Small intestine (tissue), 7 donors: ENCODE measurements at regions not wholly inside any gene's neighbourhood (a gene's known extent, or its start where the extent isn't known, plus 50 kb on each side); places are given as distances from the start of the nearest gene placed in this dataset.

Experiments
- DNase-seq, 2 donors: peaks; one replicate each; pipeline versions ENCODE4 v3.0.0 to v3.0.0-alpha.2; 2013
- FAIRE-seq: peaks from 2 replicates; lab custom pipeline; 2012; peaks lifted over from hg19 to GRCh38; lab: Jason Lieb, UNC
- H3K27ac ChIP-seq, 3 donors: one replicate each; pipeline ENCODE4 v1.5.1; 2013; ENCODE audit warnings: low read length in 2 of 3, mild to moderate bottlenecking in 2 of 3, control low read depth in 1 of 3, inconsistent platforms in 1 of 3, low read depth in 1 of 3, moderate library complexity in 1 of 3
- H3K27me3 ChIP-seq, 3 donors: one replicate each; pipeline ENCODE4 v1.6.1; 2013; ENCODE audit warnings: low read length in 3 of 3, inconsistent platforms in 1 of 3; ENCODE audit not compliant: control insufficient read depth in 3 of 3, insufficient read depth in 3 of 3
- H3K36me3 ChIP-seq, 3 donors: one replicate each; pipeline ENCODE4 v1.6.1; 2013; ENCODE audit warnings: low read length in 3 of 3, inconsistent platforms in 1 of 3, low read depth in 1 of 3, mild to moderate bottlenecking in 1 of 3, moderate library complexity in 1 of 3; ENCODE audit not compliant: control insufficient read depth in 3 of 3, insufficient read depth in 2 of 3
- H3K4me1 ChIP-seq, 3 donors: one replicate each; pipeline ENCODE4 v1.6.1; 2013; ENCODE audit warnings: low read length in 2 of 3, inconsistent platforms in 1 of 3, low read depth in 1 of 3, mild to moderate bottlenecking in 1 of 3, moderate library complexity in 1 of 3; ENCODE audit not compliant: control insufficient read depth in 3 of 3, insufficient read depth in 2 of 3
- H3K4me3 ChIP-seq, 3 donors: one replicate each; pipeline ENCODE4 v1.5.1; 2013; ENCODE audit warnings: low read length in 3 of 3, control low read depth in 1 of 3, inconsistent platforms in 1 of 3, low read depth in 1 of 3, mild to moderate bottlenecking in 1 of 3, moderate library complexity in 1 of 3
- H3K9me3 ChIP-seq, 2 donors: one replicate each; pipeline ENCODE4 v1.6.1; 2013; ENCODE audit warnings: low read depth in 1 of 2, low read length in 1 of 2; ENCODE audit not compliant: control insufficient read depth in 2 of 2, insufficient read depth in 1 of 2
- whole genome bisulfite sequencing, 3 donors: extraction: QIAGEN DNeasy Blood & Tissue Kit; methylation state at CpG; one replicate each; pipeline ENCODE4 v1.1.7; 2013; 5-methylcytosine and 5-hydroxymethylcytosine counted together
- donor health status: healthy with polysubstance abuse.
- donor health status: control.
- donor health status: control.
- donor health status: Bipolar disorder and iron deficiency.
- donor health status: healthy.

DNA sequence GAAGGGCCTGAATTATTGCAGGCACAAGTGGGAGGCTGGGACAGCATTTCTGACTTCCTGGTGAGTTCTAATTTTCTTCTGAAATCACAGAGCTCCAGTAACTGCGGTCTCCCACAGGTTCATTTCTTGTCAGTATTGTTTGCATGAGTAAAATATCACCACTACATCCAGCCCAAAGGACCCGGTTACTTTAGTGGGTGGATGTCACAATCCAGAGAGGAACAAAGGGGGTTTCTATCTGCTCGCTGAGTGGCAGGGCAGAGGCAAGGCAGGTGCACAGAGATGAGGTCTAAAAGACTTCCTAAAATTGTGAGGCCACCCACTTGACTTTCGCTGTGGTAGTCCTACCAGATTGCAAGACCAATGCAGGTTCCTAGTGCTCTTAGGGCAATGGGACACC lies 800.4 kb upstream of the ID2 start:
- DNase-seq (no peak), FAIRE-seq (no peak)
- H3K9me3 ChIP-seq = no peaks in the 10 kb centered on the region
- no peak overlapping the region for H3K4me3 ChIP-seq
- H3K27ac ChIP-seq = no peak overlapping the region
- 80 to 87% (median 87%) methylated on average over 4 of the region's 4 CpGs for WGBS, 3 donors
- H3K4me1 ChIP-seq = peaks cover 0 to 17% (median 0%) of the 10 kb centered on the region in 3 donors
- no peaks in the 10 kb centered on the region for H3K36me3 ChIP-seq
- H3K27me3 ChIP-seq = no peaks in the 10 kb centered on the region

DNA sequence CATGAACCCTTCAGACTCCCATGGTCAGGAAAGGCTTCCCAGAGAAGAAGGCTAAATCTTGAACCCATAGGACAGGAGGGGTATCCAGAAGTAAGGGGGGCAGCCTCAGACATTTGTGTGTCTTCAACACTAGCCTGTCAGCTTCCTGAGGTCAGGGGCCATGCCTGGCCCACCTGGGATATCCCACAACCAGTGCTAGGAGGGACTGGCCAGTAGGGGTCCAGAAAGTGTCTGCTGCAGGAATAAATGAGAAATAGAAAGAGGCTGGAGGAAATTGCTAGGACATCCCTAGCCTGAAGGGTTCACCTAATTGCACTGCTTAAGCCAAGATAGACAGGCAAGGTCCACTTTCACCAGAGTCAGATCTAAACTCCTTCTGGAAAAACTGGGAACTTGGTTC lies 799.6 kb upstream of the ID2 start:
- no peaks in the 10 kb centered on the region for H3K36me3 ChIP-seq
- no peak overlapping the region for H3K4me3 ChIP-seq
- no peak for DNase-seq
- FAIRE-seq = no peak
- H3K9me3 ChIP-seq = no peaks in the 10 kb centered on the region
- H3K27ac ChIP-seq = no peak overlapping the region
- H3K4me1 ChIP-seq = peaks cover 0 to 20% (median 0%) of the 10 kb centered on the region in 3 donors
- no peaks in the 10 kb centered on the region for H3K27me3 ChIP-seq

- no peaks in the 10 kb centered on the region for H3K9me3 ChIP-seq
- WGBS, 3 donors = 62 to 75% (median 74%) methylated on average over 4 of the region's 4 CpGs
- no peak overlapping the region for H3K4me3 ChIP-seq
- H3K4me1 ChIP-seq = peaks cover 0 to 17% (median 0%) of the 10 kb centered on the region in 3 donors
- no peak for DNase-seq
- H3K27ac ChIP-seq = no peak overlapping the region
- H3K27me3 ChIP-seq = no peaks in the 10 kb centered on the region
- H3K36me3 ChIP-seq = no peaks in the 10 kb centered on the region
- FAIRE-seq = no peak
Measured at GRCh38 chr2:7884338-7884737, 797.5 kb upstream of the ID2 start.

GRCh38 chr2:7886666-7887065 lies 795.2 kb upstream of the ID2 start:
- H3K9me3 ChIP-seq = no peaks in the 10 kb centered on the region
- H3K36me3 ChIP-seq = no peaks in the 10 kb centered on the region
- H3K27ac ChIP-seq = peak overlapping the region in 1 of 3 donors; percentile 10
- peak in 1 of 2 donors; percentile 73 for DNase-seq
- 74 to 76% (median 75%) methylated on average over 2 of the region's 2 CpGs for WGBS, 3 donors
- peaks cover 0 to 4% (median 0%) of the 10 kb centered on the region in 3 donors for H3K4me1 ChIP-seq
- no peak overlapping the region for H3K4me3 ChIP-seq
- H3K27me3 ChIP-seq = no peaks in the 10 kb centered on the region
- no peak for FAIRE-seq

DNA sequence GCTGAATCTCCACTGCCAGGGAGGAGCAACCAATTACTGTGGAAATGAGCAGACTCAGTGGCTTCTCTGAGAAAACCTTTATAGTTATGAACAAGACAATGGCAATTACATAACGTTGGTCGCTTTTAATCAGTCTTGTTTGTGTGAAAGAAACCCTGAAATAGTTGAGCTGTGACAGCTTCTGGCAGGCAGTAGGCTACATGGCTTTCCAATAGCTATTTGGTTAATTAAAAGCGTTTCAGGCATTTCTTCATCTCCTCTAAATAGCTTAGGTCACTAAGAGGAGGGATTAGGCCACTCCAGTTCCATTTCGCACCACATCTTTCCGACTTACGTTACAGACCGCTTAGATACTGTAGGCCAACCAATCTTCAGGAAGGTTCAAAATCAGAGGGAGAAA lies 794.4 kb upstream of the ID2 start:
- 89 to 94% (median 91%) methylated on average over 7 of the region's 7 CpGs for WGBS, 3 donors
- H3K27me3 ChIP-seq = no peaks in the 10 kb centered on the region
- no peak for DNase-seq
- FAIRE-seq = no peak
- H3K36me3 ChIP-seq = no peaks in the 10 kb centered on the region
- no peak overlapping the region for H3K4me3 ChIP-seq
- H3K9me3 ChIP-seq = no peaks in the 10 kb centered on the region
- H3K27ac ChIP-seq = no peak overlapping the region
- peaks cover 0 to 4% (median 0%) of the 10 kb centered on the region in 3 donors for H3K4me1 ChIP-seq

DNA sequence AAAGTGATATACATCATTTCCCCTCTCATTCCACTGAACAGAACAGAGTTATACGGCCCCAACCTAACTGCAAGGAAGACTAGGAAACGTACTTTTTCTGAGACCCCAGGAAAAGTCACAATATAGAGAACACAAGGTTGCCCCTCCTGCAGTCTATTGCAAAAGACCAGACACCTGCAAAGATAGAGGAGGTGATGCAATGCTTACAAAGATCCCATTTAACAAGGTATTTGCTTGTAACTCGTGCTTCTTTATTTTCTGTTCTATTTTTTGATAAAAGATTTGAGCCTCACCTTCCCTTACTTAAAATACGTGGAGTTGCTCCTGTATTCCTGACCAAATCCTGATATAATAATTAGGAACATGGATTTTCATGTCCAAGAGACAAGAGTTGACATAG lies 793.0 kb upstream of the ID2 start:
- Histone ChIP-seq H3K36me3 (no peaks in the 10 kb centered on the region), H3K27me3 (no peaks in the 10 kb centered on the region), H3K27ac (no peak overlapping the region), H3K4me3 (no peak overlapping the region), H3K9me3 (peaks cover 0 to 3% of the 10 kb centered on the region in 2 donors), H3K4me1 (peaks cover 0 to 4% (median 0%) of the 10 kb centered on the region in 3 donors)
- DNase-seq = no peak
- FAIRE-seq = no peak
- WGBS, 3 donors = 69 to 82% (median 72%) methylated on average over 4 of the region's 4 CpGs

DNA sequence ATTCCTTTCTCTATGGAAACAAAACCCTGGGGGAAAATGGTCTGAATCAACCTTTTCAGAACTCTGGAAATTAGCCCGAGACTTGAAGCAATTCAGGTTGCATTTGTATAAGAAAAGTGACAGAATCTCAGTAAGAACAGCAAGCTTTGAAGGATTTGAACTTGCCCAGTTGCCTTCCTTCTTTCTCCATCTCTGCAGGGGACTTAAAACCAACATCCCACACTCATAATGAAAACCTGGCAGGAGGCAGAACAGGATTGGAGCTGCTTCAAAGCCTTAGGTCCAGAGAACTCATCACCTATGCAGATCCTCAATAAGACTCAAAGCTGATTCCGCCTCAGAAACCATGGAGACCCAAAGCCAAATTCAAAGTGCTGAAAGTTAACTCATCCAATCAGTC lies 790.5 kb upstream of the ID2 start:
- Histone ChIP-seq H3K4me1 (peaks cover 0 to 4% (median 0%) of the 10 kb centered on the region in 3 donors), H3K36me3 (no peaks in the 10 kb centered on the region), H3K27ac (no peak overlapping the region), H3K4me3 (no peak overlapping the region), H3K27me3 (no peaks in the 10 kb centered on the region), H3K9me3 (peaks cover 0 to 3% of the 10 kb centered on the region in 2 donors)
- FAIRE-seq = no peak
- 89 to 91% (median 89%) methylated on average over 2 of the region's 2 CpGs for WGBS, 3 donors
- no peak for DNase-seq

DNA sequence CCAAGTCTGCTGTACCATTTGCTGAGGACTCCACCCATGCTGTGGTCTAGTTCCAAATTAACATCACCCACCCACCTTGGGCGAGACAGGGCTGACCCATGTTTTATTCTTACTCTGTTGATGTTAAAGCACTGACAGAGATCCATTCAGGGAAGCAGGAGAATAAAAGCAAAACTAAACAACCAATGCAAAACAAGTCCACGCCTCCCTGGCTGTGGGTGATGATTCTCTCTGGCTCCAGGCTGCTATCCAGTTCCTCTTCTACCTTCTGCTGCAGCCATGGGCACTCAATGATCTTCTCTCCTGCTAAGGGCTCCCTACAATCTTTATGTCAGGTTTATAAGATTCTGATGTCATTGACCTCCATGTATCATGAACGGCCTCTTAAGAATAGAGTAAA lies 786.6 kb upstream of the ID2 start:
- Histone ChIP-seq H3K27me3 (no peaks in the 10 kb centered on the region), H3K4me3 (no peak overlapping the region), H3K4me1 (no peaks in the 10 kb centered on the region), H3K27ac (no peak overlapping the region), H3K9me3 (peaks cover 0 to 3% of the 10 kb centered on the region in 2 donors), H3K36me3 (no peaks in the 10 kb centered on the region)
- WGBS, 3 donors = 70 to 77% (median 73%) methylated on average over 3 of the region's 3 CpGs
- no peak for DNase-seq
- FAIRE-seq = no peak

GRCh38 chr2:7896940-7897487 lies 784.8 kb upstream of the ID2 start:
- H3K36me3 ChIP-seq = no peaks in the 10 kb centered on the region
- no peak overlapping the region for H3K27ac ChIP-seq
- no peaks in the 10 kb centered on the region for H3K4me1 ChIP-seq
- no peaks in the 10 kb centered on the region for H3K27me3 ChIP-seq
- 78 to 85% (median 84%) methylated on average over 5 of the region's 5 CpGs for WGBS, 3 donors
- no peak for DNase-seq
- no peak overlapping the region for H3K4me3 ChIP-seq
- FAIRE-seq = no peak
- peaks cover 0 to 3% of the 10 kb centered on the region in 2 donors for H3K9me3 ChIP-seq
